Ishikawa (cell line): ENCODE measurements at regions not wholly inside any gene's neighbourhood (a gene's known extent, or its start where the extent isn't known, plus 50 kb on each side); places are given as distances from the start of the nearest gene placed in this dataset.

ENCODE experiments used
- CEBPB ChIP-seq: IDR thresholded peaks from 2 replicates; pipeline ENCODE4 v1.6.1; 2012
- CREB1 ChIP-seq: IDR thresholded peaks from 2 replicates; pipeline ENCODE4 v1.6.1; 2012; ENCODE audit warnings: low read depth
- EGR1 ChIP-seq: IDR thresholded peaks from 2 replicates; pipeline ENCODE4 v1.6.1; 2012
- EP300 ChIP-seq: IDR thresholded peaks from 2 replicates; pipeline ENCODE4 v1.6.1; 2012; ENCODE audit warnings: borderline replicate concordance
- FOXM1 ChIP-seq: IDR thresholded peaks from 2 replicates; pipeline ENCODE4 v1.6.1; 2012; ENCODE audit warnings: low read depth, borderline replicate concordance
- NFIC ChIP-seq: IDR thresholded peaks from 2 replicates; pipeline ENCODE4 v1.6.1; 2012
- RAD21 ChIP-seq: IDR thresholded peaks from 2 replicates; pipeline ENCODE4 v1.6.1; 2012; ENCODE audit warnings: low read depth
- TAF1 ChIP-seq: IDR thresholded peaks from 2 replicates; pipeline ENCODE4 v1.6.1; 2012; ENCODE audit warnings: low read depth, mild to moderate bottlenecking
- TCF12 ChIP-seq: IDR thresholded peaks from 2 replicates; pipeline ENCODE4 v1.6.1; 2012; ENCODE audit warnings: low read depth
- TEAD4 ChIP-seq: IDR thresholded peaks from 2 replicates; pipeline ENCODE4 v1.6.1; 2012
- YY1 ChIP-seq: IDR thresholded peaks from 2 replicates; pipeline ENCODE4 v1.6.1; 2012; ENCODE audit warnings: low read depth
- ZBTB7A ChIP-seq: IDR thresholded peaks from 2 replicates; pipeline ENCODE4 v1.6.1; 2012; ENCODE audit warnings: low read depth
- TF ChIP-seq, protein P1 (sequence below): IDR thresholded peaks from 2 replicates; pipeline ENCODE4 v1.6.1; 2012; ENCODE audit warnings: low read depth, mild to moderate bottlenecking
- TF ChIP-seq, protein P2 (sequence below): IDR thresholded peaks from 2 replicates; pipeline ENCODE4 v1.6.1; 2012
- TF ChIP-seq, protein P3 (sequence below): IDR thresholded peaks from 2 replicates; pipeline ENCODE4 v1.6.1; 2012

DNA sequence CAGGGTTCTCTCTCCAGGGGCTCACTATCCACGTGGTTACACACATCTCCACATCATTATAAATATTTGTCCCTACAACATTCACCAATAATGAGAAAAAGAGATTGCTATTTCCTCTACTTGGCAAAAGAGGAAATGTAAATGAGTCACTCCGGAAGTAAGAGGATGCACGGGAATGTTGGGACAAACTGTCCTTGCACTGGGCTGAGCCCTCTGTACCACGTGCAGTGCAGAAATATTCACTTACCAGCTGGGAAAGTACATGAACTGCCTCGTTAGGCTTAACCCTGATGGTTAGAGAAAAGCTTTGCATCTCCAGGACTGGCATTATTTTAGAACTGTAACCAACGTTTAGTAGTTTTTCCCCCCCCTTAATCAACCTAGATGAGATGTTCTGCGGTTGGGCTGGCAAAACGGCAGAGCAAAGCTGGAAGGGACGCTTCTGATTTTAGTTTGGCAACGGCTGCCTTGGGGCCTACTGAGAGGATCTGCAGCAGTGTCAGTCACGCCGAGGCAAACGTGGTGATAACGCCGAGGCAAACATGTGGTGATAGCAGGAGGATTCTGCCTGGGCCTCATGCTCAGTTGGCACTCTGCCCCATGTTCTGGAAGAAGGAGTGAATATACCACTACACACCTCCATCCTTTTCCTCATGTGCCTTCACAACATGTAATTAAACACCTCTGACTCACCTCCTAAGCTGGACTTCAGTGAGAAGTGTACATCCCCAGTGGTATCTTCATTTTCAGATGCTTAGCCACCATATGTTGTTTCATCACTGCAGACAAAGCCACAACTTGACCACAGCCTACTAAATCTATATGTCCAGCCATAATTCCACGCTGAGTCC lies 661.4 kb upstream of the KLF4 start:
- TF ChIP-seq CEBPB (no peak), ZBTB7A (no peak), EP300 (no peak), TCF12 (no peak), CREB1 (no peak), TAF1 (no peak), YY1 (no peak), RAD21 (no peak), TEAD4 (no peak)
- TF ChIP-seq, protein P1, sequence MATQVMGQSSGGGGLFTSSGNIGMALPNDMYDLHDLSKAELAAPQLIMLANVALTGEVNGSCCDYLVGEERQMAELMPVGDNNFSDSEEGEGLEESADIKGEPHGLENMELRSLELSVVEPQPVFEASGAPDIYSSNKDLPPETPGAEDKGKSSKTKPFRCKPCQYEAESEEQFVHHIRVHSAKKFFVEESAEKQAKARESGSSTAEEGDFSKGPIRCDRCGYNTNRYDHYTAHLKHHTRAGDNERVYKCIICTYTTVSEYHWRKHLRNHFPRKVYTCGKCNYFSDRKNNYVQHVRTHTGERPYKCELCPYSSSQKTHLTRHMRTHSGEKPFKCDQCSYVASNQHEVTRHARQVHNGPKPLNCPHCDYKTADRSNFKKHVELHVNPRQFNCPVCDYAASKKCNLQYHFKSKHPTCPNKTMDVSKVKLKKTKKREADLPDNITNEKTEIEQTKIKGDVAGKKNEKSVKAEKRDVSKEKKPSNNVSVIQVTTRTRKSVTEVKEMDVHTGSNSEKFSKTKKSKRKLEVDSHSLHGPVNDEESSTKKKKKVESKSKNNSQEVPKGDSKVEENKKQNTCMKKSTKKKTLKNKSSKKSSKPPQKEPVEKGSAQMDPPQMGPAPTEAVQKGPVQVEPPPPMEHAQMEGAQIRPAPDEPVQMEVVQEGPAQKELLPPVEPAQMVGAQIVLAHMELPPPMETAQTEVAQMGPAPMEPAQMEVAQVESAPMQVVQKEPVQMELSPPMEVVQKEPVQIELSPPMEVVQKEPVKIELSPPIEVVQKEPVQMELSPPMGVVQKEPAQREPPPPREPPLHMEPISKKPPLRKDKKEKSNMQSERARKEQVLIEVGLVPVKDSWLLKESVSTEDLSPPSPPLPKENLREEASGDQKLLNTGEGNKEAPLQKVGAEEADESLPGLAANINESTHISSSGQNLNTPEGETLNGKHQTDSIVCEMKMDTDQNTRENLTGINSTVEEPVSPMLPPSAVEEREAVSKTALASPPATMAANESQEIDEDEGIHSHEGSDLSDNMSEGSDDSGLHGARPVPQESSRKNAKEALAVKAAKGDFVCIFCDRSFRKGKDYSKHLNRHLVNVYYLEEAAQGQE = no peak
- TF ChIP-seq, protein P2, sequence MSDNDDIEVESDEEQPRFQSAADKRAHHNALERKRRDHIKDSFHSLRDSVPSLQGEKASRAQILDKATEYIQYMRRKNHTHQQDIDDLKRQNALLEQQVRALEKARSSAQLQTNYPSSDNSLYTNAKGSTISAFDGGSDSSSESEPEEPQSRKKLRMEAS = no peak

DNA sequence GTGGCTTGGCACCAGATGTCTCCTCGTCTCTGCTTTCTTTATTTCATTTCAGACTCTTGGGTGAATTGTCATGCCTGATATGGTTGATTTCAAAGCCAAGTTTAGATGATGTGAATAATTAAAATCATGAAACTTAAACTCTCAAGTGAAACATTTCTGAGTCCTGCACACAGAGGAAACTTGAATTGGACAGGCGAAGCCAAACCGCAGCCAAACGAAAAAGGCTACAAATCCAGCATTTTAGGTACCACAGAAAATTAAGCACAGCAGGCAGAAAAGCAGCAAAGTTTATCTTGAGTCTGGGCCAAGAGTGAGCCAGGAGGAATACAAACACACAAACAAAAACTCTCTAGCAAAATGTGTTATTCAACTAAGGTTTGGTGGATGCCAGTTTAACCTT lies 659.8 kb upstream of the KLF4 start:
- no peak for TF ChIP-seq CEBPB
- TF ChIP-seq, protein P3, sequence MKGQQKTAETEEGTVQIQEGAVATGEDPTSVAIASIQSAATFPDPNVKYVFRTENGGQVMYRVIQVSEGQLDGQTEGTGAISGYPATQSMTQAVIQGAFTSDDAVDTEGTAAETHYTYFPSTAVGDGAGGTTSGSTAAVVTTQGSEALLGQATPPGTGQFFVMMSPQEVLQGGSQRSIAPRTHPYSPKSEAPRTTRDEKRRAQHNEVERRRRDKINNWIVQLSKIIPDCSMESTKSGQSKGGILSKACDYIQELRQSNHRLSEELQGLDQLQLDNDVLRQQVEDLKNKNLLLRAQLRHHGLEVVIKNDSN = no peak

DNA sequence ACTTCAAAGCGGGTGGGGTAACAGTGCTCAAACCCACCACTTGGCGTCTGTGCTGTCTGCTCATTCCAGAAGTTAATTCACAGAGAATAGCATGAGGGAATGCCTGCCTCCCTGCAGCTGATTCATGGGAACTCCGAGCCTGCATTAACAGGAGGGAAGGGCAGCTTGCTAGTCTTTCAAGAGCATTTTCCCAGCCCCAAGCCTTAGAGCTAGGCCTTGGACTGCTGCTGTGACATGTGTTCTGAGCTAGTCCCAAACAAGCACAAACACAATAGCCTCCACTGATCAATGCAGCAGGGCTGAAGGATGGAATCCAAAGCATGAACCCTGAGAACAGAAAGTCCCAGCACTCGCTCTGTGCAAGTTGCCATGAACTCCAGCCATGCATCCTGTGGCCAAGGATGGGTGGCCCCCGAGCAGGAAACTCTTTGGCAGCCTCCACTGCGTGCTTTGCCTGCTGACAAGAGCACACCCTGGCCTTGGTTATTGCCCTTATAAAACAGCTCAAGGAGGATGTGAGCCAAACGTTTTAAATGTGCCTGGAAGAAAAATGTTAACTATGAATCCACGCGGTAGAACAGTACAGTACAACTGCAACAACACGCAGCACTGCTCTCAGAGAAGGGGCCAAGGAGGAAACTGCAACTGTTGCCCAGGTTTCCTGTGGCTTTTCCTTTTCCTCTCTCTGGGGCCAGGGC lies 653.1 kb upstream of the KLF4 start:
- TF ChIP-seq, protein P3 = no peak
- TF ChIP-seq, protein P2 = no peak
- TF ChIP-seq, protein P1 = no peak
- TF ChIP-seq NFIC (no peak), TEAD4 (no peak), FOXM1 (no peak), EGR1 (no peak), TCF12 (no peak), ZBTB7A (no peak), CREB1 (no peak), EP300 (no peak), RAD21 (no peak), TAF1 (no peak), CEBPB (no peak), YY1 (no peak)

DNA sequence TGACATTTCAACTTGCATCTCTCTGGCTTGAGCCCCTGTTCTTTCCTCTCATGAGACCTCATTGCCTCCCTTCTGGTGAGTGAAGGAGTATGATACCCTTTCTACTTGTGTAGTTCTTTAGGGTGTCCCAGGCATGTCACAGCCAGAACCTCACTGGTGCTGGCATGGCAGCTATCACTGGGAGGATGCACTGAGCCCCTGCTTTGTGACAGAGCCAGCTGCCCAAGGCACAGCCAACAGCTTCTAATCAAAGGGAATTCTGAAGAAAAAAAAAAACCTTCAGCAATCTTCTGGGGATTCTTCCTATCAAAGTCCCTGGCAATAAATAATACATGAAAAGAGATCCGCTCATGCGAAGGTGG lies 652.6 kb upstream of the KLF4 start:
- TF ChIP-seq EP300 (no peak), FOXM1 (no peak), ZBTB7A (no peak), NFIC (no peak), TEAD4 (no peak), EGR1 (no peak)
- TF ChIP-seq, protein P3 = no peak
- TF ChIP-seq, protein P2 = no peak

DNA sequence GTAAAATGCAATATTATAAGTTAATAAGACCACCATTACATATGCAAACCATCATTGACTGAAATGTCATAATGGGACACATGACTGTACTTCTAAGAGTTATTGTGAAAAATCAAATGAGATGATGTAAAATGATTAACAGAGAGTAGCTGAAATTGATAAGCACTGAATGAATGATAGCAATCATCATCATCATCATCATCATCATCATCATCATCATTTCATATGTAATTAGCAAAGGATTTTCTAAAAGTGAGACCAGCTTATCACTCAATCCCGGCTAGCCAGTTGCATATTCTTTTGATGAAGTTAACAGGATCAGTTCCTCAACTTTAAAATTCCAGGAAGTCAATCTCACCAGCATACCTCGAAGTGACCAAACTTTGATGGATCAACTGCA lies 650.3 kb upstream of the KLF4 start:
- TF ChIP-seq CEBPB = no peak
- TF ChIP-seq YY1 = no peak
- no peak for TF ChIP-seq ZBTB7A
- no peak for TF ChIP-seq TAF1
- no peak for TF ChIP-seq TEAD4
- no peak for TF ChIP-seq RAD21
- no peak for TF ChIP-seq TCF12
- no peak for TF ChIP-seq EP300
- TF ChIP-seq, protein P2 = no peak
